ENCODE measurements at regions not wholly inside any gene's neighbourhood (a gene's known extent, or its start where the extent isn't known, plus 50 kb on each side); places are given as distances from the start of the nearest gene placed in this dataset.

- no peak for DNase-seq (ENCODE audit: low read depth)
Observed at GRCh38 chr3:29186982-29187725, 93.7 kb upstream of the RBMS3 start.

GRCh38 chr3:29189328-29189727 is 91.5 kb upstream of the RBMS3 start:
- DNase-seq (ENCODE audit: low read depth), result no peak

- DNase-seq (ENCODE audit: low read depth), result no peak
Observed at GRCh38 chr3:29194139-29194538, 86.7 kb upstream of the RBMS3 start.

GRCh38 chr3:29195056-29195455 is 85.8 kb upstream of the RBMS3 start:
- DNase-seq (ENCODE audit: low read depth), result no peak

GRCh38 chr3:29201604-29202003 is 79.3 kb upstream of the RBMS3 start:
- no peak for DNase-seq (ENCODE audit: low read depth)

- DNase-seq (ENCODE audit: low read depth), result no peak
Observed at GRCh38 chr3:29202378-29202777, 78.5 kb upstream of the RBMS3 start.

GRCh38 chr3:29203851-29204250 is 77.0 kb upstream of the RBMS3 start:
- DNase-seq (ENCODE audit: low read depth), result no peak

- no peak for DNase-seq (ENCODE audit: low read depth)
Observed at GRCh38 chr3:29207427-29207826, 73.4 kb upstream of the RBMS3 start.

- no peak for DNase-seq (ENCODE audit: low read depth)
Observed at GRCh38 chr3:29212789-29213433, 68.0 kb upstream of the RBMS3 start.

GRCh38 chr3:29214009-29214658 is 66.7 kb upstream of the RBMS3 start:
- no peak for DNase-seq (ENCODE audit: low read depth)

GRCh38 chr3:29215948-29216347 is 64.9 kb upstream of the RBMS3 start:
- DNase-seq (ENCODE audit: low read depth), result no peak

GRCh38 chr3:29226706-29227105 is 54.2 kb upstream of the RBMS3 start:
- DNase-seq (ENCODE audit: low read depth), result no peak

GRCh38 chr3:29227307-29227706 is 53.6 kb upstream of the RBMS3 start:
- DNase-seq (ENCODE audit: low read depth), result no peak
